DND-41 (cell line): ENCODE measurements at regions not wholly inside any gene's neighbourhood (a gene's known extent, or its start where the extent isn't known, plus 50 kb on each side); places are given as distances from the start of the nearest gene placed in this dataset.

Experiments
- ATAC-seq: fragments of 200-7000 bp; cut with Tn5 transposase; 3 replicates; pipeline ENCODE4 v1.9.1; 2021; ENCODE audit warnings: low read depth; ENCODE audit not compliant: insufficient read depth
- DNase-seq: peaks from one replicate; pipeline ENCODE4 v3.0.0-alpha.2; 2020
- H2AFZ ChIP-seq: 2 replicates; pipeline ENCODE4 v1.6.0; 2012; ENCODE audit warnings: low read depth, low read length
- H3K27ac ChIP-seq: 2 replicates; pipeline ENCODE4 v1.5.1; 2012; ENCODE audit warnings: low read length, inconsistent platforms
- H3K27me3 ChIP-seq: fragments of 200-600 bp; sonication (generic); 2 replicates; pipeline ENCODE4 v1.6.0; 2012; ENCODE audit warnings: low read length, mild to moderate bottlenecking, inconsistent platforms; ENCODE audit not compliant: insufficient read depth, poor library complexity
- H3K36me3 ChIP-seq: 2 replicates; pipeline ENCODE4 v1.5.1; 2012; ENCODE audit warnings: low read length, inconsistent platforms; ENCODE audit not compliant: insufficient read depth
- H3K4me1 ChIP-seq: 2 replicates; pipeline ENCODE4 v1.5.1; 2012; ENCODE audit warnings: mild to moderate bottlenecking, low read length; ENCODE audit not compliant: insufficient read depth
- H3K4me2 ChIP-seq: 2 replicates; pipeline ENCODE4 v1.6.0; 2012; ENCODE audit warnings: mild to moderate bottlenecking, moderate library complexity, low read length, inconsistent platforms; ENCODE audit not compliant: insufficient read depth
- H3K4me3 ChIP-seq, 2 experiments: fragments of 200-600 bp in 1 of 2; shearing (Covaris generic) in 1 of 2; 2 replicates each; pipeline ENCODE4 v1.5.1; 2012 to 2016; ENCODE audit warnings: inconsistent platforms in 2 of 2, low read length in 2 of 2, mild to moderate bottlenecking in 2 of 2, low read depth in 1 of 2, moderate library complexity in 1 of 2
- H3K79me2 ChIP-seq: 2 replicates; pipeline ENCODE4 v1.6.0; 2012; ENCODE audit warnings: low read length, inconsistent platforms; ENCODE audit not compliant: insufficient read depth
- H3K9ac ChIP-seq: 2 replicates; pipeline ENCODE4 v1.6.0; 2012; ENCODE audit warnings: low read depth, mild to moderate bottlenecking, inconsistent platforms, low read length, moderate library complexity
- H3K9me3 ChIP-seq: 2 replicates; pipeline ENCODE4 v1.5.1; 2012; ENCODE audit warnings: low read length, moderate library complexity, mild to moderate bottlenecking, inconsistent platforms; ENCODE audit not compliant: insufficient read depth, severe bottlenecking
- H4K20me1 ChIP-seq: 2 replicates; pipeline ENCODE4 v1.6.0; 2012; ENCODE audit warnings: low read length; ENCODE audit not compliant: insufficient read depth
- EZH2 ChIP-seq: IDR thresholded peaks from 3 replicates; pipeline ENCODE4 v1.6.1; 2012; ENCODE audit warnings: borderline replicate concordance, low read depth, mild to moderate bottlenecking, moderate library complexity, low read length, inconsistent platforms; ENCODE audit not compliant: severe bottlenecking
- TF ChIP-seq, protein P1 (sequence below): IDR thresholded peaks from 2 replicates; pipeline ENCODE4 v1.5.1; 2012; ENCODE audit warnings: borderline replicate concordance, low read length, moderate library complexity, mild to moderate bottlenecking; ENCODE audit not compliant: poor library complexity, severe bottlenecking; ENCODE audit errors: extremely low read depth

DNA sequence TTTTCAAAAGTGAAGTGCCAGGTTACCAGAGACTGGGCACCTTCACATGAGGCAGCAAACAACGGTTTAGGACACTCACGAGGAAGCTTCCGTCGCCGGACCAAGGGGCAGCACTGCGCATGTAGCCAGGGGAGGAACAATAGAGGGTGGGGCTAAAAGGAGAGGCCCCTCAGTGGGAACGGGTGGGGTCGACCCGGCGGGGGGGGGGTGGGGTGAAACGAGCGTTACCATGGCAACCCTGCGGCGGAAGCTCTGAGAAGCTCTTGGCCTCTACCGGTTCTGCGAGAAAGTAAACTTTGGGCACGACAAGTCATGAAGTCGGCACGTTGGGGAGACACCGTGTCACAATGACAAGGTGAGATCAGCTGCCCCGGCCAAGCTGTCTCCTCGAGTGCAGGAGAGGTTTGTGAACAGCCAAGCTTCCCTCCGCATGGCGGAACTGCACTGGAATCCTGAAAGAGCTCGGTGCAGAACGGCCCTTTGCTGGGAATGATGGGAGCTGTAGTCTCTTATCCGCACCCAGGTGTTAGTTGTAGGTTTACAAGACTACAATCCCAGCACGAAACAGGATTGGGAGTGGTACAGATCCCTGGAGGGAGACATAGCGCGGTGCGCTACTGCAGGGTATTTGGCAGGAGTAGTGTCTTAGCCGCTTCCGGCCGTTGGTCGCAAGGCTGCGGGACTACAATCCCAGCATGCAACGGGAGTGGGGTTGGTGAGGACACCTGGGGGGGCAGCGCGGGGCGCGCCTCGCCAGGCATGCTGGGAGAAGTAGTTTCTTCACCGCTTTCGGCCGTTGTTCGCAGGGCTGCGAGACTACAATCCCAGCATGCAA lies 72.8 kb upstream of the ZNF722 start:
- H4K20me1 ChIP-seq, result no peaks in the 10 kb centered on the region
- H3K36me3 ChIP-seq, result peaks cover 6% of the 10 kb centered on the region
- peak overlapping the region; percentile 47 to 96 for H3K4me3 ChIP-seq
- peak; percentile 97 for DNase-seq
- no peak for TF ChIP-seq EZH2
- TF ChIP-seq, protein P1, sequence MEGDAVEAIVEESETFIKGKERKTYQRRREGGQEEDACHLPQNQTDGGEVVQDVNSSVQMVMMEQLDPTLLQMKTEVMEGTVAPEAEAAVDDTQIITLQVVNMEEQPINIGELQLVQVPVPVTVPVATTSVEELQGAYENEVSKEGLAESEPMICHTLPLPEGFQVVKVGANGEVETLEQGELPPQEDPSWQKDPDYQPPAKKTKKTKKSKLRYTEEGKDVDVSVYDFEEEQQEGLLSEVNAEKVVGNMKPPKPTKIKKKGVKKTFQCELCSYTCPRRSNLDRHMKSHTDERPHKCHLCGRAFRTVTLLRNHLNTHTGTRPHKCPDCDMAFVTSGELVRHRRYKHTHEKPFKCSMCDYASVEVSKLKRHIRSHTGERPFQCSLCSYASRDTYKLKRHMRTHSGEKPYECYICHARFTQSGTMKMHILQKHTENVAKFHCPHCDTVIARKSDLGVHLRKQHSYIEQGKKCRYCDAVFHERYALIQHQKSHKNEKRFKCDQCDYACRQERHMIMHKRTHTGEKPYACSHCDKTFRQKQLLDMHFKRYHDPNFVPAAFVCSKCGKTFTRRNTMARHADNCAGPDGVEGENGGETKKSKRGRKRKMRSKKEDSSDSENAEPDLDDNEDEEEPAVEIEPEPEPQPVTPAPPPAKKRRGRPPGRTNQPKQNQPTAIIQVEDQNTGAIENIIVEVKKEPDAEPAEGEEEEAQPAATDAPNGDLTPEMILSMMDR, result no peak
- H3K9ac ChIP-seq, result peak overlapping the region; percentile 84
- no peaks in the 10 kb centered on the region for H3K27me3 ChIP-seq
- H3K4me2 ChIP-seq, result peak overlapping the region; percentile 98
- H3K9me3 ChIP-seq, result peaks cover 11% of the 10 kb centered on the region
- peak overlapping the region; percentile 99 for H3K27ac ChIP-seq
- peaks cover 31% of the 10 kb centered on the region for H3K79me2 ChIP-seq
- ATAC-seq, result peak; percentile 90
- peak overlapping the region; percentile 99 for H2AFZ ChIP-seq
- peaks cover 46% of the 10 kb centered on the region for H3K4me1 ChIP-seq

DNA sequence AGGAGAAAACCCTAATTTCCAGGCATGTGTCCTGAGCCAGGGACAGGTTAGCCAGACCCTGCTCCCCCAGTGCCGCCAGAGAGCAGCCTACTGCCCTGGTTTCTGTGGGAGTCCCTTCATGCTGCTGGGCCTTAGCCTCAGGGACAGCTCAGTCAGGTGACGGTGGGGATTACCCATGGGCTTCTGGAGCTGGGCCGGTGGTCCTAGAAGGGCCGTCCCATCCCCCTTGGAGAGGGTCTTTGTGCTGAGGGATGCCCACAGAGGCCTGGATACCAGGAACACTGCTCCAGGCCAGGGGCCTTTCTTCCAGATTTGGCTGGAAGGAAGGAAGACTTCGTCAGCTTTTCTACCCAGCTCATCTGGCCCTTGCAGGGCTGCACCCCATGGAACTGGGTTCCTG lies 71.4 kb upstream of the ZNF722 start:
- Histone ChIP-seq H3K4me3 (peak overlapping the region; percentile 47 to 96; a peak in 3 of 4 replicates), H3K9ac (peak overlapping the region; percentile 84), H3K27me3 (no peaks in the 10 kb centered on the region), H3K27ac (peak overlapping the region; percentile 99), H3K36me3 (peaks cover 3% of the 10 kb centered on the region), H3K4me2 (peak overlapping the region; percentile 98), H3K79me2 (peaks cover 30% of the 10 kb centered on the region), H4K20me1 (no peaks in the 10 kb centered on the region), H3K4me1 (peaks cover 35% of the 10 kb centered on the region), H2AFZ (peak overlapping the region; percentile 99), H3K9me3 (peaks cover 15% of the 10 kb centered on the region)
- ATAC-seq, result no peak
- peak; percentile 15 for DNase-seq
- no peak for TF ChIP-seq EZH2
- TF ChIP-seq, protein P1, result no peak

DNA sequence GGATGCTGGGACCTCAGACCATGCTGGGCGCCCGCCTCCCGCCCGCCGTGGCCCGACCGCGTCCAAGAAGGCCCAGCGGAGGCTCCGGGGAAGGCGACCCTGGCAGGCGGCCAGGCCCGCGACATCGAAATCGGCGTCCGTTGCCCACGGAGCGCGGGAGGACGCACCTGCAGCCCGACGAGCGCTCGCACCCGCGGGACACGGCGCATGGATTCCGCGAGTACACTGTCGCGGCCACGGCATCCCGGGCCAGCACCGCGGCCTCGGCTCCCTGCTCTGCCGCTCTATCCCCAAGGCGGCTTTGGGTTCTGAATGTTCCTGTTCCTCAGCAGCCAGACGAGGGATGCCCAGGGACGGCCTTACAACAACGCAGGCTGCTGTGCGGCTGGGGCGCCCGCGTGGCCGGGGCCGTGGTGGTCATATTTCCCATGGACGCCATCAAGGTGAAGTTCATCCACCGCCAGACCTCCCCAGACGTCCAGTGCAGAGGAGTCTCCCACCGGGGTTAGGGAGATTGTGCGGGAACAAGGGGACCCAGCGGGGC lies 67.5 kb upstream of the ZNF722 start:
- H3K9me3 ChIP-seq, result peaks cover 18% of the 10 kb centered on the region

More for the DNA sequence above, 67.5 kb upstream of the ZNF722 start:
- TF ChIP-seq, protein P1, result no peak
- no peak for TF ChIP-seq EZH2
- no peaks in the 10 kb centered on the region; the same call in 1 of the 2 replicates for H3K36me3 ChIP-seq
- no peaks in the 10 kb centered on the region for H3K27me3 ChIP-seq
- H3K4me2 ChIP-seq, result no peak overlapping the region
- no peak for DNase-seq
- ATAC-seq, result no peak
- H3K9ac ChIP-seq, result no peak overlapping the region
- no peak overlapping the region for H2AFZ ChIP-seq
- no peaks in the 10 kb centered on the region for H4K20me1 ChIP-seq
- H3K4me3 ChIP-seq, result no peak overlapping the region
- H3K79me2 ChIP-seq, result peaks cover 8% of the 10 kb centered on the region
- H3K27ac ChIP-seq, result no peak overlapping the region
- H3K4me1 ChIP-seq, result peaks cover 11% of the 10 kb centered on the region
